CD4-positive, alpha-beta T cell treated with Interleukin-17A for 1 hour (primary cell): ENCODE measurements at regions not wholly inside any gene's neighbourhood (a gene's known extent, or its start where the extent isn't known, plus 50 kb on each side); places are given as distances from the start of the nearest gene placed in this dataset.
"Not testable (repeated sequence)": the region's sequence is repeated elsewhere in the genome, so short reads cannot be mapped to it uniquely, and the experiment has no call there.

Experiments used
- DNase-seq: peaks from one replicate; pipeline ENCODE4 v3.0.0-alpha.2; 2020

DNA sequence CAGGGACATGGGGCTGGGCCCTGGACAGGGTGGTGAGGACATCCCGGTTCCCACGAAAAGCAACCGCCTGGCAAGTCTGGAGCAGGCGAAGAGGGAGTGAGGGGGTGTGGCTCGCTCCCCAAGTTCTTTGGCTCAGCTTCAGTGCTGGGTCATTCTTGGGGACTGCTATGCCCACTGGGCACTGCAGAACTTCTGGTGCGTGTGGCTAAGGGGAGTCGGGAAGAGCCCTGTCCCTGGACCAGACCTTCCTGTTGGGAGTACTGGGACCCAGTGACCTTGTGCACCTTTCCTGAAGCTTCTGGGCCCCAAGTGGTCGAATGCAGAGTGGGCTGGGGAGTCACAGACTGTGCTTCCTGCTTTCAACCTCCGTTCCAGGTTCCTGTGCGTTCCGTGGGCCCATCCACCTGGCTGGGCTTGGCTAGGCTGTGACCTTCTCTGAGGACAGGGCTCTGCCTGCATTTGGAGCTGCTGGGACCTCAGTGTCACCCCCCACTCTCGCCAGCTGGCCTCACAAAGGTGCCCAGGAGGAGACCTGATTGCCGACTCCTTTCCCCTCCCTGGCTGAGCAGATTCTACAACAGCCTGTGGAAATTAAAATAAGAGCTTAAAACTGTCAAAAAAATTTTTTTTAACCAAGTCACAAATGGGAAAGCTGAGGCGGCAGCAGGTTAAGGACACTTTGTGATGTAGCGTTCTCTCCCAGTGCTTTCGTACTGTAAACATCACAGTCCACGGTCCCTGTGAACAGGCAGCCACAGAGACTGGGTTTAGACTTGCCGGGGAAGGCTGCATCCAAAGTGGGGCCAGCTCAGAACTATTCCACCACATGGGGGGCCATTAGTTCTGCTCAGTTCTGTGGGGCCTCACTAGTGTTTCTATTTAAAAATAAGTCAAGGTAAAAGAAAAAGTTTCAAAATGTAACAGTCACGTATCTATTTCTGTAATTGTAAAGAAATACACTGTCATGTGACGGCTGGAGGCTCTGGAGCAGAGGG is 63.8 kb upstream of the WNT7B start:
- no peak for DNase-seq

DNA sequence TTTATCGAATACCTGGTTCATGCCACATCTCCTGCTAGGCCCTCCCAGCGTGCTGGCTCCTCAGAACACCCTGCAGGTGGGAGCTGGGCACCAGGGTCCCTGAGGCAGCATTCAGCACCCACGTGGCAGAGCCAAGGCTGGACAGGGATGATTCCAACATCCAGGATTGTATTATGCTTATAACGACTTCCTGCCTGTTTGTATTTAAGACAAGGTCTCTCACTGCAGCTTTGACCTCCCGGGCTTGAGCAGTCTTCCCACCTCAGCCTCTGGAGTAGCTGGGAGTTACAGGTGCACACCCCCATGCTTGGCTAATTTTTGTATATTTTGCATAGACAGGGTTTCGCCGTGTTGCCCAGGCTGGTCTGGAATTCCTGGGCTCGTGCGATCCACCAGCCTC is 64.7 kb upstream of the WNT7B start:
- DNase-seq, result no peak

DNA sequence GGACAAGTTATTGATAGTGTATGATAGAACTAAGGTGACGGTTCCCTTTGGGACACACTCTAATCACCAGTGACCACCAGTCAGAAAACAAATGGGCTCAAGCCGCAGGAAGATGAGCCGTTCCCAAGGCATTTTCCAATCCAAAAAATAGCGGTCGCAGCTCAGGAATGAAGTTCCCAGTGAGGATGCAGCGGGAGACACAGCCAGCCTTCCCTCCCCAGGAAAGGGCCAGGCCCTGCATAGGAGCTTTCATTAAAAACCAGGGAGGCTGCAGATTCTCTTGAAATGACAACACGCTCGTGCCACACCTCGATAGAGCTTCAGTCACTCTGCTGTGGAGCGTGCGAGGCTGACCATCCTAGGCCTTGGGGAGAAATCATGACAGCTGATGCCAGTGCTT is 65.8 kb upstream of the WNT7B start:
- DNase-seq, result no peak

DNA sequence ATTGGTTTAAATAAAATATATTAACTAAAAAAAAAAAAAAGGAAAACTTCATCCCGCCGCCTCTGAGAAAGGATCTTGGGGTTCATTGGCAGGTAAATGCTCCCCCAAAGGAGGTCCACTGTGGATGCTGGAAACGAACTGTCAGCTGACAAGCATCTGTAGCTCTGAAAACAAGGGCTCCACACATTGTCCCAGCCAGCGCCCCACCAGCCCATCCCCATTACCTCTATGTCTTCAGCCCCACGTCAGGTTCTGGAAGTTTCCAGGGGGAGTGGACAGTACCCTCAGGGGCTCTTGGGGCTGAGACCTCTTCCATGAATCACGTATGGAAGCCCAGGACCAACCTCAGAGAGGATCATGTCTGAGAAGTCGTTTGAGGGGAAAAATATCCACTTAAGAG is 66.4 kb upstream of the WNT7B start:
- no peak for DNase-seq

DNA sequence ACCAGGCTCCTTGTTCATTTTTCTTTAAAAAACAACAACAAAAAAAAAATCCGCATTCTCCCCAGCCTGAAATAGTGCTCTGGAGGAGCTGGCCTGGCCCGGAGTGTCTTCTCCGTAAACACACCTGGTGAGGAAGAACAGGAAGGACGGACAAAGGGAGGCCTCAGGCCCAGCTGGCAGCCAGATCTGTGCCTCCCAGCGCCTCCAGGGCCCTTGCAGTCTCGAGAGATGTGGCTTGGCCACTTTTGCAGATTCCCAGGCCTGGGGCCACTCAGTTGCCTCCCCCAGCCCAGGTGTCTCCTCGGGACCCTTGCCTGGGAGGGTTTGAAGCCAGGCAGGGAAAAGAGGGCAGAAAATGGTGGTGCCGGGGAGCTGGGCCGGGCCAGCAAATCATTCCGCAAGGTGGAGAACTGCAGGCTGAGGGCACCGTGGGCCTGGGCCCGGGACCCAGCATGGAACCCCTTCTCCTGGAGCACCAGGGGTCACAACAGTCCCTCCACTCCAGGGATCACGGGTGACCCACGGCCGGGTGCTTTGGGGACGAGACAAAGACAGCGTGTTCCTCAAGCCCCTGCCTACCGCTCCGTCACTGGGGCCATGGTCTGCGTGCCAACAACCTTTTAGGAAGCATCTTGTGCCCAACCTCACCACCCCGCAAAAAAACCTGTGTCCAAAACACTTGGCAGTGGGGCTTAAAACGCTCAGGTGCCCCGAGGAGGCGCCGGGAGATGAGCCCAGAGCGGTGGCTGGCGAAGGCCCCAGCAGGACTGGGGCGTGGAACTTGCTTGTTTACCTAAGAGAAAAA is 67.1 kb upstream of the WNT7B start:
- DNase-seq, result no peak

DNA sequence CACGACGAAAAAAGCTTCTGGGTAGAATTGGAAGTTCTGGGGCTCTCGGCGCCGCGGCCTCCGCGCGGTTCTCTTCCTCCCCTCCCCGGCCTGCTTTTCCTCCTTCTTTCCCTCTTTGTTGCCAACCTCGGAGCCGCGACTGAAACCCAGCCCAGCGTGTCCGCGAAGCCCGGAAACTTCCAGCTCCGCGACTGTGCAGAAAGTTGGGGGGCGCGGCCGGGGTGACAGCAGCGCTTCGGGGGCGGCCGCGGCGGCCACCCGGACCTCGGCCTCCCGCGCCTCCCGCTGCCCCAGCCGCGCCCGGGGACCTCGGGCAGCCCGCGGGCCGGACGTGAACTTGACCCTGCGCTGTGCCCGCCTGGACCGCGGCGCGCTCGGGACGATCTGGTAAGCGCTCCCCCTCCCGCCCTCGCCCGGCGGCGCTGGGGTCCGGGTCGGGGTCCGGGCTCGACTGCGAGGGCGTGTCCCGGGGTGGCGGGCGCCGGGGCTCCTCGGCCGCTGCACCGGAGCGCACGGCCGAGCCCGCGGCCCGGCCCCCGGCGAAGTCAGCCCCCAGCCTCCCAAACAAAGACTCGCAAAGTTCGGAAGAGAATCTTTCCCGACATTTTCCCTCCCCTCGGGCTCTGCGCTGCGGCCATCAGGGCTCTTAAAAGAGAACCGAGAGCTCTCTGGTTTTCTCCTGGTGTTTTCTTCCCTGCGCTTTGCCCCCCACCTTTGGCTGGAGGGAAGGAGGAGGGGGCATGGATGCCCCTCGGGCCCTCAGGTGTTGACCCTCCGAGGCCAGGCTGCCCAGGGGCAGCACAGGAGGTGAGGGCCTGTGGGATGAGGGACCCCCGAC is 67.9 kb upstream of the WNT7B start:
- DNase-seq, result peak; percentile 32

DNA sequence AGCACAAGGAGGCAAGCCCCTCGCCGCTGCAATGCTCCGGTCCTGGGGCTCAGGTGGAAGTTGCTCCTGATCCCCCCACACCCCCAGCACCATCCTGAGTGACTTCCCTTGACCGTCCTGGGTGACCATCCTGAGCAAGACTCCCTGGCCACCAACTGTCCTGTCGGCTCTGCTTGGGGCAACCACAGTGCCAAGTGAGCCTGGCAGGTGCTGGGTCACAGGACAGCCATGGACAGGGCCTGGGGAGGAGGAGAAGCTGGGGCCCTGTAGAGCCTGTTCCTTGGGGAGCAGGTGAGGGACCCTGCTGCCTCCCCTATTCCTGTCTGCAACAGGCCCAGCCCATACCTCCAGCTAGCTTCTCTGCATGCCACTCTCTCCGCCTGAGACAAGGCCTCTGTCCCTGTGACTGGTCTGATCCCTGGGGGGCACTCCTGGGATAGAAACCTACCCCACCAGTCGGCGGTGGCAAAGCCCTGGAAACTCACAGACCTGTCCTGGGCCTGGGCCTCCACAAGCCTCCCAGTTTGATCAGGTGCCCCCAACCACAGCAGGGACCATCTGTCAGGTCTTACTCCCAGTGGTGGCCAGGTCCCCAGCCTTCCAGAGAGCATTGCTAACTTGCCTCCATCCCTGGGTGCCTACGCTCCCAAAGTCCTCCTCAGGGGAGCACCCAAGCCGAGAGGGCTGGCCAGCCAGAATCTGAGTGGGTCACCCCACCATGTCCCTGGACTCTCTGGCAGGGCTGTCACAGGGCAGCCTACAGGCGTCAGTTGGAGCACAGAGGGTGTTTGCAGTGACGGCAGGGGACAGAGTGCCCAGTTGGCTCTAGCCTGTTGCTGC is 68.7 kb upstream of the WNT7B start:
- DNase-seq, result no peak

DNA sequence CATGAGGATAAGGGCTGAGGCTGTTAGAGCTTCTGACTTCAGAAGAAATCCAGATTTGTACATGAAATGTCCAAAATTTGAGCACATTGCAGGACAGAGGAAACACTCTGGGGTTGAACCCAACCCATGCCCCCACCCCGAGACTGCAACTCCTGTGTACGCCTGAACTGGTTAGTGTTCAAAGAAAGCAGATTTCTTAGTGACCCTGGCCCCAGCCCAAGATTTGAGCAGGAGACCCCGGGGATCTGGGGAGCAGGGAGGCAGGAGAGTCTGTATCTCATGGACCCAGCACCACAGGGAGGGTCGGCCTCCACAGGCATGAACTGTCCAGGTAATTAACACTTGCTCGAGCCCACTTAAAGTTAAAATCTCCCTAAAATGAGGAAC is 69.3 kb upstream of the WNT7B start:
- DNase-seq, result no peak

DNA sequence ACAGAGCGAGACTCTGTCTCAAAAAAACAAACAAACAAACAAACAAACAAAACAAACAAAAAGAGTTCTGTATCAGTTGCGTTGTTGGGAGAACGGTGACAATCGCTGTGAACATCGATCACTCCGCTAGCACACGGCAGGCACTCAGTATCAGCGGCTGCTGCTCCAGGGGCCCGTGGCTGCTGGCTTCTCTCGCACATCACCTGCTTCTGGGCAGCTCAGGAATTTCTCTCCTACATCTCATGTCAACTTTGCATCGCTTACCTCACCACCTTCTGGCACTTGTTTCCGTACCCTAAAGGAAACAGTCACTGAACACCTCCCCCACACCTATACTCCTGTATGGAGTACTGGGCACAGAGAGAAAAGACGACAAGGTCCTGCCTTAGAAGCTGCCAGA is 70.3 kb upstream of the WNT7B start:
- no peak for DNase-seq

DNA sequence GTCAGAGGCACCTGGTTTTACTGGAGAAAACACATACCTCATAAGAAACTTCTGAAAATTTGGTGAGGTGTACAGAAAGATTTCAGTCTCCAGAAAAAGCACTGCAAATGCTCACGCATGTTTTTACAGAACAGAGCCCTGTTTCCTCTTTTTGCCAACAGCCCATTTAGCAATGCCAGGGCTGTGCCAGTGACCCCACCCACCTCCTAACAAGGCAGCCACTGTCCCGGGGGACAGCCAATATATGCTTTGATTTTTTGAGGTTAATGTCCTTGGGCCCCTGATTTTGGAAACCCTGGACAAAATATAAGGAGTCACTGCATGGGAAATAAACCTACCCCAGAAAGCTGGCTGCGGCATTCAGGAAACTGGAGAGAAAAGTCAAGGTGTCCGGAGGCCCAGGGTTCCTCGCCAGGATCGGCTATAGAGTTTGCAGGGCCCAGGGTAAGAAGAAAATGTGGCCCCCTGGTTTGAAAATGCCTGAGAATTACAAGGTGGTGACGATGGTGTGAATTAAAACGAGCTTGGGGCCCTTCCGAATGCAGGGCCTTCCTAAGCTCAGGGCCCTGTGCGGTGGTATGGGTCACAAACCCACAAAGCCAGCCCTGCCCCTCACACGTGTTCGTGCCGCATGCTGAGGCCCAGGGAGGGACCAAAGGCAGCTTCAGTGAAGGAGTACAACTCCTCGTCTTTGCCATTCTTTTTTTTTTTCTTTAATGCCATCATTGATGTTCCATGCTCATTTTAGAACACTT is 71.1 kb upstream of the WNT7B start:
- no peak for DNase-seq

DNA sequence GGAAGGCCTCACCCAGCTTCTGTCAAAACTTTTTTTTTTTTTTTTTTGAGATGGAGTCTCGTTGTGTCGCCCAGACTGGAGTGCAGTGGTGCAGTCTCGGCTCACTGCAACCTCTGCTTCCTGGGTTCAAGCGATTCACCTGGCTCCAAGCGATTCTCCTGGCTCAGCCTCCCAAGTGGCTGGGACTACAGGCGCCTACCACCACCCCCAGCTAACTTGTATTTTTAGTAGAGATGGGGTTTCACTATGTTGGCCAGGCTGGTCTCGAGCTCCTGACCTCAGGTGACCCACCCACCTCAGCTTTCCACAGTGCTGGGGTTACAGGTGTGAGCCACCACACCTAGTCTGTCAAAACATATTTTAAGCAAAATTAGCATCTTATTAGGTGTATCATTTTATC is 71.7 kb upstream of the WNT7B start:
- DNase-seq, result not testable (repeated sequence)

DNA sequence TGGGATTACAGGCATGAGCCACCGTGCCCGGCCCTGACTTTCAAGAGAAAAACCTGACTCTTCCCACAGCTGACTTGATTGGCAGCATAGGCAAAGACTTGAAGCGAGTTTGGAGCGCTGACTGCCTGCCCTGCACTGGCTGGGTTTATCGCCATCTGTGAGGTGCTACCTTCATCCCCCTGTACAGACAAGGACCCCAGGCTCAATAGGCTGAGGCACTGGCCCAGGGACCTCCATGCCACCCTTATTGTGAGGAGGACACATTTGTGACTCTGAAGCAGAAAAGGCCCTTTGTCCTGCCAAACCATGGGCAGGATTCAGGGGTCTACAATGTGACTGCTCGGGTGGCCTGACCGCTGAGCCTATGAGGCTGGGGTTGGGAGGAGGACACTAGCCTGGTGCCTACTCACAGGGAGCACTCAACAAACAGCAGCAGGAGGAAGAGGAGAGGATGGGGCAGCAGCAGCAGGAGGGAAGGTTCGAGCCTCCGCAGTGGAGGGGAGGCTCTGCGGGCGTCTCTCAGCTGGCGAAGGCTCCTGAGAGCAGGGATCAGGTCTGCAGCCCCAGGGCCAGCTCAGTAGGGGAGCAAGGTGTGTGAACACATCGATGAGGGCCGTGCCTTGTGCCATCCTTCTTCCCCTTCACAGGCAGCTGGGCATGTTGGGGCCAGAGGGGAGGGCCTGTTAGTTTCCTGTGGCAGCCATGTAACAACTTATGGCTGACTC is 72.9 kb upstream of the WNT7B start:
- DNase-seq, result no peak

DNA sequence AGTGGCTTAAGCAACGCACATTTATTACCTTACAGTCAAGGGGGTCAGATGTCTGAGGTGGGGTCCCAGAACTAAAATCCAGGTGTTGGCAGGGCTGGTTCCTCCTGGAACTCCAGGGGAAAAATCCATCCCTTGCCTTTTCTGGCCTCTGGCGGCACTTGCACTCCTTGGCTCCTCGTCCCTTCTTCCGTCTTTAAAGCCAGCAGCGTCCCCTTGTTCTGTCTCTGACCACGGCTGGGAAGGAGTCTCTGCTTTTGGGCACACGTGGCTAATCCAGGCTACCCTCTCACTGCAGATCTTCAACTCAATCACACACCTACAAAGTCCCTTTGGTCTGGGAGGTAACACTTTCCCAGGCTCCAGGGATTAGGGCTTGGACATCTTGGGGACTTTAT is 73.5 kb upstream of the WNT7B start:
- DNase-seq, result no peak

DNA sequence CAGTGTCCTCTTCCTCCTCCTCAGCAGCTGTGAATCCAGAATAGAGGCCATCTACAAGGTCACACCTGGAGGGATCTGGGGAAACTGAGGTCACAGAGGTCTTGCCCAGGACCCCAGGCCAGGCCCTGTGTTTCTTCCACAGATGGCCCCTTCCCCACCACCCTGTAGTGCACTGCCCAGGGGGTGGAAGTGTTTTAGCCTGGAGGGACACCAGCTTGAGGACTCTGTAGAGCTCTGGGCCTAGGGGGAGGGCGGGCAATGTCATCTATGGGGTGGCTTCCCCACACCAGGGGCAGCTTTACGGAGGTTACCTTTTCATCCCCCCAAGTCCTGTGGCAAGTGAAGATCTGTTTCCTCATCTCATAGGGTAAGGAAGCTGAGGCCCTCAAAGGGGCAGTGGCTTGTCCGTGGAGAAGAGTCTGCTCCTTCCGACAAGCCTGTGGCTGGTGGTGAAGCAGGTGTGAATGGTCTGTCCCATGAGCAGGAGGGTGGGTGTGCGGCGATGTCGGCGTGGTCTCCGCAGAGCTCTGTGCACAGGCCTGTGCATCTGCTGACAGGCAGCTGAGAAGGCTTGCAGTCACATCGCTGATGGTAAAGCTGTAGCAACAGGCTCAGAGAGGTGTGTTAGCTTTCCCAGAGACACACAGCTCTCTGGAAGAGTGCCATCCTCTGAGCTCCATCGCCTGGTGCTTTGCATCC is 74.1 kb upstream of the WNT7B start:
- no peak for DNase-seq

DNA sequence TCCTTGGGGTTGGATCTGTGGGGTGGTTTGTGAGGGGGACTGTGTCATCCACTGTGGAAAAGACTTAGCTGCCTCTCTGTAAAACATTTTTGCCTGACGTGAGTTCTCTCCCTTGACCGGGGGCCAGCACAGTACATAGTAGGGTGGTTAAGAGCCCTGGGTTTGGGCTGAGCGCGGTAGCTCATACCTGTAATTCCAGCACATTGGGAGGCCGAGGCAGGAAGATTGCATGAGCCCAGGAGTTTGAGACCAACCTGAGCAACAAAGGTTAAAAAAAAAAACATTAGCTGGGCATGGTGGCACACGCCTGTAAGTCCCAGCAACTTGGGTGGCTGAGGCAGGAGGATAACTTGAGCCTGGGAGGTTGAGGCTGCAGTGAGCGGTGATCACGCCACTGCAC is 74.7 kb upstream of the WNT7B start:
- DNase-seq, result no peak

DNA sequence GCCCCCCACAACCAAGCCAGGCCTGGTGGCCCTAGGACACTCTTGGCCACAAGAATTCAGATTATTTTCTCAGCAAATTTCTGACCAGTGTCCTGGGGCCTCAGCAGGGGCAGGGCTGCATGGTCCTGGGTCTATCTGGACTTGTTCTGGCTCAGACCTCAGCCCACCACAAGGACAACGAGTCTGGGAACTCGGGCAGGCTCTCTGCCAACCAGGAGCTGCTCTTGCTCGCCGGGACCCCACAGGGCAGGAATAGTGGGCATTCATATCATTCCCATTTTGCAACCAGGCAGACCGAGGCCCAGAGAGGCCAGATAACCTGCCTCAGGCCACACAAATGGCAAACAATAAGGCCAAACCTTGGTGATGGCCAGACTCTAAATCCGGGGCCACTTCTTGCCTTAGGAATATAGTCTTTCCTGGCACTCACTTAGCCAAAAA is 75.4 kb upstream of the WNT7B start:
- DNase-seq, result no peak

DNA sequence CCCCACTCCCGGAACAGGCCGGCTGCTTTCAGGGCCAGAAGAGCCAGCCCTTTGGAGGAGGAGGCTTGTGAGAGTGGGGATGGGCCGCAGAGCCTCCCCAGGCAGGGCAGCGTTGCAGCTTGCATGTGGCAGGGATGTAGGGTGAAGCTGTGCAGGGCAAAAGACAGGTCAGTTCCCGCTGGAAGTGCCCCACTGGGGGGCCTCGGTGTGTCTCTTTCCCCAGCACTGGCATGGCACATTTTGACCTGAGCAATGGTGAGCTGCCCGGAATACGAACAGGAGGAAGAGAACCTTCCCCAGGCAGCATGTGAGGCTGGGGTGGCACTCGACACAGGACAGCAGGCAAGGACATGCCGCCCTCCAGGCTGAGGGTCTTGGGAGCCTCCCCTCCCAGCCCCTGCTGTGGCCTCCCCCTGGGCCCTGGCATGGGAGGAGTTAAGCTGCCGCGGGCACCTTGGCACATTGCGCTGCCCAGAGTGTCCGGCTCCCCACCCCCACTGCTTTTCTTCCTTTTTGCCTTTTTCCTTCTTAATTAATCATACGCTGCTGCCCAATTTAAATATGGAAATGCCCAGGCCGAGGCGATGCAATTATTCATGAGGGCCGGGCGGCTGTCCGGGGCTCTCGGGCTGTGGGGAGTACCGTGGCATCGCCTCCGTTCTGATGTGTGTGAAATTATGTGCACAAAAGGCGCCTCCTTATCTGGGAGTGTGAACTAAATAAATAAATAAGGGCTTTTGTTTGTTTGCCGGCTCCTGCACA is 76.0 kb upstream of the WNT7B start:
- DNase-seq, result no peak

DNA sequence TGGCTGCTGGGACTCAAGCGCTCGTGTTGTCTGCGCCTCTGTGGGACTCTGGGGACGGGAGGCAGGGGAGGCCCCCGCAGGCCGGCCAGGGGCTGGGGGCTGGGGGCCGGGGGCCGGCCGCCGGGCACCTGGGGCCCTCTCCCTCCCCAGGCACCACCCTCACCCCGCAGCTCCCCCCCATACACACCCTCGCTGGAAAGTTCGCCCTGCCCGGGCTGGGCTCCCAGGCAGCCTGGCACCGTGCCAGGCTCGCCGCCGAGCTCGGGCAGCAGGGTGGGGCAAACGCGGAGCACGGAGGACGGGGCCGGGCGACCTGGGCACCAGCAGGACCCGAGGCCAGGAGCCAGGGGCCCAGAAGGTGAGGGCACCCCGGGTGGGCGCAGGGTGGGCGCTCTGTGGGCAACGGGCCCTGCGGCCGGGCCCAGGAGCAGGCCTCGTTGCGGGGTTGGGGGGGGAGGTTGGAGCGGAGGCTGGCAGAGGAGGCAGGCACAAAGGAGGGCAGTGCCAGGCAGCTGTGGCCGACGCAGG is 76.7 kb upstream of the WNT7B start:
- peak; percentile 63 for DNase-seq
